ENCODE measurements at regions not wholly inside any gene's neighbourhood (a gene's known extent, or its start where the extent isn't known, plus 50 kb on each side); places are given as distances from the start of the nearest gene placed in this dataset.

DNA sequence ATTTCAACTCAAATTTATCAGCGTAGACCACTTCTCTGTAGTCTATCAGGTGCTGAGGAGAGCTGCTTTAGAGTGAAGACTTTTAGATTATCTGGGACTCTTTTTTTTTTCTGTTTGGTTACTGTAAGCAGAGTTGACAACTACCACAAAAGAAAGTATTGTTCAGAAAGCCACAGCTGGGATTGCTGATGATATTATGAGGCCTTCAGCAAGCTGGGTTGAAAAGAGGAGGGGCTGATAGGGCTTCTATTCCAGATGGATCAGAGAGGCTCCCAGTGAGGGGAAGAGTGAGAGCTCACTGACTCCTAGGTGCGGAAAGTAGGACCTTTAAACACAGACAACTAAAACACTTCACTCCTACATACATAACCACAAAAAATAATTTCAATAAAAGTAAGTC is 188.5 kb upstream of the FERD3L start:
- TF ChIP-seq, protein P1, sequence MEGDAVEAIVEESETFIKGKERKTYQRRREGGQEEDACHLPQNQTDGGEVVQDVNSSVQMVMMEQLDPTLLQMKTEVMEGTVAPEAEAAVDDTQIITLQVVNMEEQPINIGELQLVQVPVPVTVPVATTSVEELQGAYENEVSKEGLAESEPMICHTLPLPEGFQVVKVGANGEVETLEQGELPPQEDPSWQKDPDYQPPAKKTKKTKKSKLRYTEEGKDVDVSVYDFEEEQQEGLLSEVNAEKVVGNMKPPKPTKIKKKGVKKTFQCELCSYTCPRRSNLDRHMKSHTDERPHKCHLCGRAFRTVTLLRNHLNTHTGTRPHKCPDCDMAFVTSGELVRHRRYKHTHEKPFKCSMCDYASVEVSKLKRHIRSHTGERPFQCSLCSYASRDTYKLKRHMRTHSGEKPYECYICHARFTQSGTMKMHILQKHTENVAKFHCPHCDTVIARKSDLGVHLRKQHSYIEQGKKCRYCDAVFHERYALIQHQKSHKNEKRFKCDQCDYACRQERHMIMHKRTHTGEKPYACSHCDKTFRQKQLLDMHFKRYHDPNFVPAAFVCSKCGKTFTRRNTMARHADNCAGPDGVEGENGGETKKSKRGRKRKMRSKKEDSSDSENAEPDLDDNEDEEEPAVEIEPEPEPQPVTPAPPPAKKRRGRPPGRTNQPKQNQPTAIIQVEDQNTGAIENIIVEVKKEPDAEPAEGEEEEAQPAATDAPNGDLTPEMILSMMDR (optimal IDR thresholded peaks at IDR 0.05 in 1 of 3, IDR thresholded peaks at IDR 0.05 in 1 of 3, conservative IDR thresholded peaks at IDR 0.05 in 1 of 3; ENCODE audit: extremely low read depth in 1 of 3, insufficient read depth in 2 of 3, low read length in 3 of 3) = no peak
- TF ChIP-seq EZH2 (IDR thresholded peaks at IDR 0.05; ENCODE audit: low read length) = no peak
